T-helper 9 cell (primary cell): ENCODE measurements at regions not wholly inside any gene's neighbourhood (a gene's known extent, or its start where the extent isn't known, plus 50 kb on each side); places are given as distances from the start of the nearest gene placed in this dataset.
"Not testable (repeated sequence)": the region's sequence is repeated elsewhere in the genome, so short reads cannot be mapped to it uniquely, and the experiment has no call there.

Source experiments
- DNase-seq: peaks from one replicate; pipeline ENCODE4 v3.0.0-alpha.2; 2020

- not testable (repeated sequence) for DNase-seq
Observed at GRCh38 chr14:105682442-105682841, 156.1 kb downstream of the TMEM121 start.

- DNase-seq, result no peak
Observed at GRCh38 chr14:105682956-105683570, 156.7 kb downstream of the TMEM121 start.

- DNase-seq, result not testable (repeated sequence)
Observed at GRCh38 chr14:105684056-105684455, 157.7 kb downstream of the TMEM121 start.

GRCh38 chr14:105684597-105684996 lies 158.2 kb downstream of the TMEM121 start:
- DNase-seq, result not testable (repeated sequence)

GRCh38 chr14:105685003-105685402 lies 158.6 kb downstream of the TMEM121 start:
- no peak for DNase-seq

- DNase-seq, result not testable (repeated sequence)
Observed at GRCh38 chr14:105685605-105686004, 159.2 kb downstream of the TMEM121 start.

GRCh38 chr14:105686050-105686449 lies 159.7 kb downstream of the TMEM121 start:
- not testable (repeated sequence) for DNase-seq

- not testable (repeated sequence) for DNase-seq
Observed at GRCh38 chr14:105686462-105687170, 160.2 kb downstream of the TMEM121 start.

- DNase-seq, result not testable (repeated sequence)
Observed at GRCh38 chr14:105687171-105688022, 161.0 kb downstream of the TMEM121 start.

- not testable (repeated sequence) for DNase-seq
Observed at GRCh38 chr14:105688023-105688351, 161.6 kb downstream of the TMEM121 start.

- DNase-seq, result not testable (repeated sequence)
Observed at GRCh38 chr14:105688664-105689221, 162.4 kb downstream of the TMEM121 start.

GRCh38 chr14:105689722-105690121 lies 163.3 kb downstream of the TMEM121 start:
- no peak for DNase-seq

GRCh38 chr14:105690671-105691070 lies 164.3 kb downstream of the TMEM121 start:
- DNase-seq, result no peak

GRCh38 chr14:105691321-105692109 lies 165.1 kb downstream of the TMEM121 start:
- DNase-seq, result not testable (repeated sequence)

GRCh38 chr14:105692110-105692685 lies 165.8 kb downstream of the TMEM121 start:
- not testable (repeated sequence) for DNase-seq

- DNase-seq, result no peak
Observed at GRCh38 chr14:105694961-105695360, 168.6 kb downstream of the TMEM121 start.

- DNase-seq, result not testable (repeated sequence)
Observed at GRCh38 chr14:105696388-105696787, 170.0 kb downstream of the TMEM121 start.

- DNase-seq, result not testable (repeated sequence)
Observed at GRCh38 chr14:105697414-105697813, 171.0 kb downstream of the TMEM121 start.

GRCh38 chr14:105697955-105698354 lies 171.6 kb downstream of the TMEM121 start:
- not testable (repeated sequence) for DNase-seq

GRCh38 chr14:105698940-105699556 lies 172.7 kb downstream of the TMEM121 start:
- DNase-seq, result not testable (repeated sequence)

- DNase-seq, result not testable (repeated sequence)
Observed at GRCh38 chr14:105699706-105700105, 173.3 kb downstream of the TMEM121 start.
